AG09319 (cell line): ENCODE measurements at regions not wholly inside any gene's neighbourhood (a gene's known extent, or its start where the extent isn't known, plus 50 kb on each side); places are given as distances from the start of the nearest gene placed in this dataset.

Experiments
- DNase-seq: peaks from one replicate; pipeline ENCODE4 v3.0.0-alpha.2; 2010; ENCODE audit warnings: low read depth; ENCODE audit errors: extremely low read depth
- TF ChIP-seq, protein P1 (sequence below): IDR thresholded peaks from 2 replicates; pipeline ENCODE4 v1.5.1; 2011; ENCODE audit warnings: low read depth, mild to moderate bottlenecking, inconsistent platforms, low read length, moderate library complexity

DNA sequence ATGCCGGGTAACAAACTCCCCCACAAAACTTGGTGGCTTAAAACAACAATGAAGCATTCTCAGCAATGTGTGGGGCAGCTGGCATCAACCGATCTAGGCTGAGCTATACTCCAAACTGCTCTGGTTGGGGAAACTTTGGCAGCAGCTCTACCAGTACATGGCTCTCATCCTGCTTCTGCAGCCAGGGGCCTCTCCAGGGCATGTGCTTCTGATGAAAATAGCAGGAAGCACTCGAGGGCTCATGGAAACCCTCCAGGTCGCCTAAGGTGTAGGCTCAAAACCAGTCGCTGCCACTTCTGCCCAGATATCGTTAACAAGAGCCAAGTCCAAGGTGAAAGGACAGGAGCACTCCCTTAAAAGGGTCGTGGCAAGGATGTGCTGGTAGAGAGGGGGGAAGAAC lies 134.1 kb downstream of the TEX36 start:
- TF ChIP-seq, protein P1, sequence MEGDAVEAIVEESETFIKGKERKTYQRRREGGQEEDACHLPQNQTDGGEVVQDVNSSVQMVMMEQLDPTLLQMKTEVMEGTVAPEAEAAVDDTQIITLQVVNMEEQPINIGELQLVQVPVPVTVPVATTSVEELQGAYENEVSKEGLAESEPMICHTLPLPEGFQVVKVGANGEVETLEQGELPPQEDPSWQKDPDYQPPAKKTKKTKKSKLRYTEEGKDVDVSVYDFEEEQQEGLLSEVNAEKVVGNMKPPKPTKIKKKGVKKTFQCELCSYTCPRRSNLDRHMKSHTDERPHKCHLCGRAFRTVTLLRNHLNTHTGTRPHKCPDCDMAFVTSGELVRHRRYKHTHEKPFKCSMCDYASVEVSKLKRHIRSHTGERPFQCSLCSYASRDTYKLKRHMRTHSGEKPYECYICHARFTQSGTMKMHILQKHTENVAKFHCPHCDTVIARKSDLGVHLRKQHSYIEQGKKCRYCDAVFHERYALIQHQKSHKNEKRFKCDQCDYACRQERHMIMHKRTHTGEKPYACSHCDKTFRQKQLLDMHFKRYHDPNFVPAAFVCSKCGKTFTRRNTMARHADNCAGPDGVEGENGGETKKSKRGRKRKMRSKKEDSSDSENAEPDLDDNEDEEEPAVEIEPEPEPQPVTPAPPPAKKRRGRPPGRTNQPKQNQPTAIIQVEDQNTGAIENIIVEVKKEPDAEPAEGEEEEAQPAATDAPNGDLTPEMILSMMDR, result no peak
- DNase-seq, result no peak

DNA sequence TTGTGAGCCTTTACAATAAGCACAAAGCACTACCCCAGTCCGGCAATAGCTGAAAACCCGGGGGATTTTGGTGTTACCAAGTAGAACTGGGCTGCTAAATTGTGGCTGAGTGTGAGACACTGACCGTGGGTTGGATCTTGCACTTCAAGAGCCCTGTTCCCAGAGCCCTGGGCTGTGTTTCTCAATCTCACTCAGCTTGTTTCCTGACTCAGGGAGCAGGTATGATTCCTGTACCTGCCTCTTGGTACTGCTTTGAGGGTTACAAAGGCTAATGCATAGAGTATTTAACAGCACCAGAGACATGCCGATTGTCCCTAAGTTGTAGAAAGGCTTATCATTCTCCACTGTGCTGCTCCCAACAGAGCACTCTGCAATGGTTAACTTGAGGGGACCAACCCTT lies 134.6 kb downstream of the TEX36 start:
- no peak for DNase-seq
- TF ChIP-seq, protein P1, result no peak

DNA sequence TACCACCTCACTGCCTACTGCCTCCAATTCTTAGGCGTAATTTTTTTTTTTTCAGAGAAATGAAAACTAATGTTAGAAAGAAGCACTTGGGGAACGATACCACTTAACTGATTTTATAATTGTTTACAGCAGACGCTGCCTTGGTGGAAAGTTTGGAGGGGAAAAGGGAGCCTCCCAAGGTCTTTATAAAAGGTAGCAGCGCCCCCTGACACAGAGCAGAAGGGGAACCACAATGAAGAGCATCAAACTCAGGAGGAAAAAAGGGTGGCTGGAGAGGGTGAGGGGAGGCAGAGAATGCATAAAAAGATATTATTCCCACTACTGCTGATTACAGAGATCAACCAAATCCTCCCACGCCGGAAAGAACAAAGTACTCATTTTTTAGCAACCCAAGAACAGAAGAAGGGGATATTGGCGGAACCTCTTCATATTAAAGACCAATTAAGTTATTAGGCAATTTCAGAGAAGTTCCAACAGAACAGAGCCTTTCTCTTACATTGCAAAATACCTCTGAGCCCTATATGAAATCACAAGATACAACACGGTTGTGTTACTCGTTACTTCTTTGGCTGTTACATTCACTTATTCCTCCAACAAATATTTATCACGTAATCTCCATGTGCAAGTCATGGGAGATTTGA lies 135.8 kb downstream of the TEX36 start:
- DNase-seq, result no peak
- TF ChIP-seq, protein P1, result no peak

DNA sequence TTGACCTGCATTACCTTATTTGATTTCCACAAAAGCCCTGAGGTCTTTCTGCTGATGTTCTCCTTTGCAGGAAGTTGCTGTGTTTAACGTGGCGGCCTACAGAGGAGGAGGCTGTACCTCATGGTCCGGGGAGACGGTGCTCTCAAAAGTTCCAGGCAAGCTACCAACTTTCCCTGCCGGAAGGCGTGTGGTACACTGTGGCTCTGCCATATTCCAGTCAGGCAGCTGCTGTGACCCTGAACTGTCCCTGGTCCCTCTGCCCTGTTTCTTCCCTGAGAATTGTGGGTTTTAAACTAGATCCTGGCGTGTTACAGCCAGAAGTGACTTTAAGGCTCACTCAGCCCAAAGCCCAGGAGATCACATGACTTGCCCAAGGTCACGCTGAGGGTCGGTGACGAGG lies 139.2 kb downstream of the TEX36 start:
- TF ChIP-seq, protein P1, result no peak
- DNase-seq, result no peak

DNA sequence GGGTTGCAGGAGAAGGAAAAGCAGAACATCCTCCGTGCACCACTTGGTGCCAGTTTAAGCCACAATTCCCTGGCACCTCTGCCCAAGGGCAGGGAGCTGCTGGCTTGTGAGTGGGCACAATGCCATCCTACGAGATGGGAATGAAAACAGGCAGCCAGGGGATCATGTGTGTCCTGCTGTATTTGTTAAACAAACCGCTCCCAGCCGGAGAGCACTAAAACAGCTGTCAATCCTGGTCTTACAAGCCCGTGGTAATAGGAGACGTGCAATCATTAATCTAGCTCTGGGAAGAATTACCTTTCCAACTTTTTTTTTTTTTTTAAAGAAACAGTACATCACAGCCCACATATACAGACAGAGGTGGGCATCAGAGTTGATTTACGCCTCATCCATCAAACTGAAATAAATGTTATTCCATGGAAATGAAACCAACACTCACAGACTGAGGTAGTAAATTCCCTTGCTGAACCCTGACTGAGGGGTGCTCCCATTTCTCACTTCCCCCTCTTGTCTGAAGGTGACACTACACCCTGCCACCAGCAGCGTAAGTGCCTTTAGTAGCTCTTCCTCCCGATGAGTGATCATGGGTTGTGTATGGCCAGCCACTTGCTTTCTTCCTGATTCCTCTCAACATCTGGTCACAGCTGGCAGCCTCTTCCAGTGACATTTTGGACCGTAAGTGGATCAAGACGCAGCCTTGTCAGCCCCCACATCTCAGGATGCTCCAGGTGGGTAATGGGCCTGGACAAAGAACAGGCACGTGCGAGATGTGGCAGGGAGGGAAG lies 143.8 kb downstream of the TEX36 start:
- no peak for DNase-seq
- TF ChIP-seq, protein P1, result no peak

DNA sequence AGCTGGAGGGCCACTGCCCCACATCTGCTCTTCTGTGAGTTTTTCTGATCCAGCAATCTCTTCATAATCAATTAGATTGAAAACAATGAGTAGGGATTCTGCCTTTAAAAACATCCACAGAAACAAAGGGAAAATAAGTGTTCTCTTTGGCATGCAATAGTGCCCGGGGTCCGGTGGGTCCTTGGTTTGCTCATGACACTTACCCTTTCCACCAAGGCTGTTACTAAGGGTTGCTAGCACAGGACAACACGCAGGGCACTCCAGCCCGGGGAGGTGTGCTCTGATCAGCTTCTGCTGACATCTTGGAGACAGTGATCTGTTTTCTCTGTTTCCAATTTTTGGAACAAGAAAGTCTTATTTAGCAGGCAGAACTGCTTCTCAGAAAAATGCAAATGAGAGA lies 146.7 kb downstream of the TEX36 start:
- DNase-seq, result no peak
- TF ChIP-seq, protein P1, result no peak

DNA sequence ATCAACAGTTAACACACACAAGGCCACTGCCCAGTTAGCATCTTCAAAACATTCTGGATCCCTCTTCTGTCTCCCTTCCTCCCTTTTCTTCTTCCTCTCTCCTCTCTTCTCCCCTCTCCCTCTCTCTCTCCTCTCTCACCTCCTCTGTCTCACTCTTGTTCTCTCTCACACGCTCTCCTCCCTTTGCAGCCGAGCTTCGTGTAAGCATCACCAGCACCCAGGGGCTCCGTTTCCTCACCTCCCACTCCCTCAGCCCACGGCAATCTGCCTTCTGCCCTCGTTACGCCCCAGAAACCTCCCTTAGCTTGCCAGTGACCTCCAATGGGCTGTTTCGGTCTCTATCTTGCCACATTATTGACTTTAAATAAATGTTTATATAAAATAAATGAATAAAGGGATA lies 147.4 kb downstream of the TEX36 start:
- TF ChIP-seq, protein P1, result no peak
- DNase-seq, result no peak
